Erythroblast (primary cell): ENCODE measurements at regions not wholly inside any gene's neighbourhood (a gene's known extent, or its start where the extent isn't known, plus 50 kb on each side); places are given as distances from the start of the nearest gene placed in this dataset.

Experiments used
- DNase-seq, 2 experiments: peaks; one replicate each; lab custom pipeline; 2025; lab: John Stamatoyannopoulos, UW
- GATA1 ChIP-seq: IDR thresholded peaks from 2 replicates; pipeline ENCODE4 v1.6.1; 2011; ENCODE audit warnings: low read depth, mild to moderate bottlenecking, control low read depth, low read length, moderate library complexity
- POLR2A ChIP-seq: IDR thresholded peaks from 2 replicates; pipeline ENCODE4 v1.6.1; 2011; ENCODE audit warnings: mild to moderate bottlenecking, low read length

DNA sequence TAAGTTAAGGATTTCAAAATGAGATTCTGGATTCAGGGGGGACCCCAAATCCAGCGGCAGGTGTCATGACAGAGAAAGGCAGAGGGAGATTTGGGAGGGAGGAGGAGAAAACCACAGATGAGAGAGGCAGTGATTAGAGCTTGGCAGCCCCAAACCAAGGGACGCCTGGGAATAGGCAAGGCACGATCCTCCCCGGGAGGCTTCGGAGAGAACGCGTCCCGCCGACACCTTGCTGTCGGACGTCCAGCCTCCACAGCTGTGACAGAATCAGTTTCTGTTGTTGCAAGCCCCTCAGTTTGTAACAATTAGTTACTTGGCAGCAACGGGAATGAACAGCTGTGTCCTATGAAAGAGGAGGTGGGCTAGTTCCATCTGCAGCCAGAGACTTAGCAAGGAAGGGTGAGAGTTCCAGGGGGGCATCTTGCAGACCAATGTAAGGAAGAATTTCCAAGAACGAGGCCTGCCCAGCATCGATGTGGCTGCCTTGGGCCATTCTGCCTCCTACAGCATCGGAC, 110.7 kb upstream of the SDK2 start:
- no peak for DNase-seq
- no peak for TF ChIP-seq POLR2A
- TF ChIP-seq GATA1 = no peak

DNA sequence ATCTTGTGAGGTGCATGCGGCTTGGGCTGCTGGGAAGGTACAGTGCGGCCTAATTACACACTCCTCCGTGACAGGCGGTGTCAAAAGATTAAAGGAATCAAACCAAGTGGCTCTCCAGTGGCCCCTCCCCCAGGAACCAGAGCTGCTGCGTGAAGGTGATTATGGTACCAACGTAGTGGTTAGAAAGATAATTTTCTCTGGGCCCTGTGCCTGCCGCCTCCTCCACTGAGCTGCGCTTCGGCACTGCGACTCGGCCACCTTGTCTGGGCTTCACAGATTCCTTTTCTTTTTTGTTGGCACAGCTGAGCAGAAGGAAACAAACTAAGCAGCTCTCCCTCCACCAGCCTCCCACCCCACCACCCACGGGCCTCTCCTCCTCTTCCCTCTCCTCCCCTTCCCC, 113.2 kb upstream of the SDK2 start:
- TF ChIP-seq GATA1 = no peak
- TF ChIP-seq POLR2A = no peak

DNA sequence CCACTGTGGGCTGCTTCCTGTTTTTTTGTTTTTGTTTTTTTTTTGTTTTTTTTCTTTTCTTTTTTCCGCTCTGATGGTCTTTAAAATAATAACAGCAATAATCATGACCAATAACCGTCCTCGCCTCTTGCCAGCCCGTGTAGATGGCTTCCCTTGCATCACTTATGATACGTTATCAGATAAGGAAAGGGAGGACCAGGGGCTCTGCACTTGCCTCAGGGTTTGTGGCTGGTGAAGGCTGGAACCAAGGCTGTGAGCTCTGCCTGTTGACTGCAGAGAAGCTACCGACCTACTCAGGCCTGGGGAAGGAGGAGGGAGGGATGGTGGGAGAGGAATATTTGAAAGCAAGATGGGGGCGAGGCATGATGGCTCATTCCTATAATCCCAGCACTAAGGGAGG, 114.0 kb upstream of the SDK2 start:
- TF ChIP-seq POLR2A (no peak), GATA1 (no peak)

More for the DNA sequence above, 113.2 kb upstream of the SDK2 start:
- peak in 1 of 2 experiments; percentile 16 for DNase-seq

DNA sequence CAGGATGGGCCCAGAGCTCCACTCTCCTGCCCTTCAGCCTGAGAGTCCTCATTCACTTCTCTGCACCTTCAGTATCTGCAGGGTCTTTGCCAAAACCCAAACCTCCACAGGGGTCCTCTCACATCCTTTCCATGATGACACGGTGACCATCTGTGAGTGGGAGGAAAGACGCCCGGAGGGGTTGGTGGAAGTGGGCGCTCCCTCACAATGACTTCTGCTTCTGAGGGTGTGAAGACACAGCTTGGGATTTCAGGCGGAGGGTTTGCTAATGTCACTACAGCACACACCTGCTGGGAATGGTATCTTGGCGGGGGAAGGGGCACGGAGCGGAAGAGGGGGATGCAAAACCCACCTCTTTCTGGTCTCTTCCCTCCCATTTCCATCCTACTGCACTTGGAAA, 115.1 kb upstream of the SDK2 start:
- DNase-seq = no peak
- no peak for TF ChIP-seq GATA1
- no peak for TF ChIP-seq POLR2A

More for the DNA sequence above, 114.0 kb upstream of the SDK2 start:
- no peak for DNase-seq

DNA sequence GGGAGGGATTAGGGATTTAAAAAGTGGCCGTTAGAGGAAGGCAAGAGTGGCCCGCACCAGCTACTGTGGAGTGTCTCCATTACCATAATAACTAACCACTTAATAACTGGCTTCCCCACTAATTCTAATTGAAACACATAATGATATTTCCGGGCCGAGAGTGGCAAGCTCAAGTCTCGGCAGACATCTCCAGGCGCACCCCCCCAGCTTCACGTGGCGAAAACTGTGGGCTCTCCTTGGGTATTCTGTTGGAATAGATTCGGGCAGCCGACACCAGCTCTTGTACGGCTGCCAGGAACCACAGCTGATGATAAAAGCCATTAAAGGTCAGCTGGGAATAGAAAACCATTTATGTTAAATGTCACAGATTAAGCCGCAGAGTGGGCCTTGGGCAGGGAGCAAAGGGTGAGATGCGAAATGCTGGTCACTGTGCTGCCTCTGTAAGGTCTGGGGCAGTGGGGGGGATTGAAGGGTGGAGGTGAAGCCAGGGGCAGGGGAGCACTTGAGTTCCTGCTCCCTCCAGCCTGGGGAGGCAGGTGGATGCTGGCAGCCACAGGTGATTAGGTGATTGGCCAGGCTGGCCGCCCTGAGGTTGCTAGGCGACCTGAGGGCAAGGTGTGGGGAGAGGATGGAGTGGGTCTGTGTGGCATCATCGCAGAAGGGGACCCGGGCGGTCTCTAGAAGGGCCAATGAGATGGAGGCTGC, 115.6 kb upstream of the SDK2 start:
- DNase-seq = no peak
- no peak for TF ChIP-seq GATA1
- TF ChIP-seq POLR2A = no peak

DNA sequence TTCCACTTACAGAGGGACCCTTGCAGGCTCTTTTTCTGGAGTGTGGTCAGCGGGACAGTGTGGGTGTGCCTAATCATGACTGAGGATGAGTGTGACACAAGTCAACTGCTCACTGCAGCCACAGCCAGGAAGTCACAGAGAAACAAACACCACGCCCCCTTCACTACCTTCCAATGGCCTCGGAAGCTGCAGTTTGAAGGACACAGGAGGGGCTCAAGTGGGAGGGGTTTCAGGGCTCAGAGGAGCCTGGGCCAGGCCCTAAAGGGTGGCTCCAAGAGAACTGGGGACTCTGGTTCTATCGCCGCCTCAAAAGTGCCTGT, 116.2 kb upstream of the SDK2 start:
- DNase-seq = no peak
- TF ChIP-seq POLR2A (no peak), GATA1 (no peak)

DNA sequence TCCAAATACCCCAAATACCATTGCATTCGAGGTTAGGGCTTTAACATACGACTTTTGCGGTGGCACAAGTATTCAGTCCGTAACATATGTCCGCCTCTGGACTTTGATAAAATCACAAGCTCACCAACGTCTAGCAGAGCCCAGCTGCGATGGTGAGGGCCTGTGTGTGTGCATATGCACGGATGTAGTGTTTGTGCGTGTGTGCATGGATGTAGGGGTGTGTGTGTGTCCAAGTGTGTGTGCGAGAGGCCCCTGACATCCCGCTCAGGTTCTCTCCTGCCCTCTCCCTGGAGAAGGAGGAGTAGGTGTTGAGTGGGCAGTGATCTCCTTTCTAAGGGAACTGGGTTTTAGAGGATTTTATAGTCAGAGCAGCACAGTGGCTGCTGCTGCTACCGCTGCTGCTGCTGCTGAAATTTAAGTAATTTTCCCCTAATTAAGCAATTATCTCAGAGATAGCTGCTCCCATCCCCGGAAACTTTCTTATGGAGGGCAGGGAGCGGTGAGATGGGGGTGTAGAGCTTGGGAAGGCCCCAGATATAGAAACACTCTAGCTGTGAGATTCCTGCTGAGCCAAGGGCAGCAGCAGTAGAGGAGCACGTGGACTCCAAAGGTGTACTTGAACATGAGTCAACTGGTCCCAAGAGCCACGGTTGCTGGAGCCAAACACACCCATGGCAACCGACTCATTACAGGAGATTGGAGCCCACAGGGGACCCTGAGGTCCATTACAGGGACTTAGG, 121.7 kb upstream of the SDK2 start:
- TF ChIP-seq POLR2A (no peak), GATA1 (no peak)
- no peak for DNase-seq

DNA sequence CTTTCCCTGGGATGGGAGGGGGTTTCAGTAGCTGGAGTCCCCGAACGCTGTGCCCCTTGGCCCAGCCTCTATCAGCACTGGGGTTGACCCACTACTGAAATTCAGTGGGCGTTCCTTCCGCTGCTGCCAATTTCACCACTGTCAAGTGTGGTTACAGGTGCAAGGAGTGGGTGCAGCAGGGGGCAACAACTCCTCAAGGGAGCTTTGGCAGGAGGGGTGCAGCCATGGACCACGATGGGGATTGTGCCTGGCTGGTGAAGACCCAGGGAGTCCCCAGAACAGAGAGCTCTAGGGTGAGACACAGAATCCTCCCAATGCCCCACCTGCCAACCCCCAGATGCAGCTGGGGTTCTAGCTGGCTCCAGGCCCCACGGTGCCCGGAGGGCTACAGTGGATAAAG, 123.5 kb upstream of the SDK2 start:
- no peak for TF ChIP-seq POLR2A
- no peak for TF ChIP-seq GATA1
- no peak for DNase-seq

DNA sequence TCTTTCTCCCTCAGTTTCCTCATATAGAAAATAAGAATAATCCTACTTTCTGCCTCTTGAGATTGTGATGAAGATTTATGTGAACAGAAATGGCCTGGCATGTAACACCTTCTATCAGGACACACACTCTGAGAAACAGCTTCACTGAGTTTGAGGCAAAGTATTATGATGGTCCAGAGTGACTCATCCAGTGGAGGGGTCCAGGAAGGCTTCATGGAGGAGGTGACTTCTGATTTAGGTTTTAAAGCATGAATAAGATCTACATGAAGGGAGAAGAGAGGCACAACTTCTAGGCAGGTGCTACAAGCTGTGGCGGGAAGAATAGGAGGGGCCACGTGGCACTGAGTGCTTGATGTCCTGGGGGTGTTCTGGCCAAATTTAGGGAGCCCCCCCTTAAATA, 124.4 kb upstream of the SDK2 start:
- TF ChIP-seq GATA1 = no peak
- TF ChIP-seq POLR2A = no peak
- DNase-seq = no peak

DNA sequence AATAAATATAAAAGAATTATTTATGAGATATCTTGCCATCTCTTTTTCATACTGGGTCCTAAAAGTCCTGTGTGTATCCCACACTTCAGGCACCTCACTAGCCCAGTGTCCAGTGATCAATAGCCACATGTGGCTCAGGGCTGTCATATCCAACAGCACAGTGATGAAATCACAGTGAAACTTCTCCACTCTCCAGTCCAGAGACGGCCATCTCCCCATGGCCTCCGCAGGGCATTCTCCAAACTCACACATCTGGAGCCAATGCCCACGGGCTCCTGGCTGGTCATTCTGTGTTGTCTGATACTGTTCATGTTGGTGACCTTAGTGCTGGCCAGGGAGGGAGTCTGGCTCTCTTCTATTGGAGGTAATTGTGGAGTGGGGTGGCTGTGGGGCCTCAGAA, 125.2 kb upstream of the SDK2 start:
- TF ChIP-seq POLR2A (no peak), GATA1 (no peak)
- no peak for DNase-seq

DNA sequence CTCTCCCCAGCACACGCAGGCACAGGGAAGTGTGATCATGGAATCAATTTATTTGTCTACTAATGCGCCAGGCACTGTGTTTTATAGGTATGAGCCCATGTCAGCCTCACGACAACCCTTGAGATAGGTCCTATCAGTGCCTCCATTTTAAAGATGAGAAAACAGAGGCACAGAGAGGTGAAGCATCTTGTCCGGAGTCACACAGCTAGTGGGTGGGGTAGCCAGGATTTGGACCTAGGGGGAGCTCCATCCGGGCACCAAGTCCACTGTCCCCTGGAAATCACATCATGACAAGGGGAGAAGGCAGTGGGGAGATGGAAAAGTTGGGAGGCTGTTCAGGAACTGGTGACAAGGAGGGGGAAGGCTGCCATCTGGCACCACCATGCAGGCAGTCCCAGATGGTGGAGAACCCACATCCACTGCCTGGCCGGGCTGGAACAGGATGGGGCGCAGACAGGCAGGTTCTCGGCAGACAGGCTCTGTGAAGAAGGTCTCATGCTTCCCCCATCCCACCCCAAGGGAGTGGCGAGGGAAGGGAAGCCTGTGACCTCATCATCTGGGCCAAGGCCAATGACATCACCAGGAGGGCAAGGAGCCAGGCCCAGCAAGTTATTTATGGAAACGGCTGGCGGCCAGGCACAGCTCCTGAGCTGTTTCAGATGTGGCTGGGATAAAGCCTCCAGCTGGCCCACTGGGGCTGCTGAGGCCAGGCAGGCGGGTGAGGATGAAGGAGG, 126.0 kb upstream of the SDK2 start:
- peak in 1 of 2 experiments; percentile 66 for DNase-seq
- TF ChIP-seq POLR2A = no peak
- no peak for TF ChIP-seq GATA1

DNA sequence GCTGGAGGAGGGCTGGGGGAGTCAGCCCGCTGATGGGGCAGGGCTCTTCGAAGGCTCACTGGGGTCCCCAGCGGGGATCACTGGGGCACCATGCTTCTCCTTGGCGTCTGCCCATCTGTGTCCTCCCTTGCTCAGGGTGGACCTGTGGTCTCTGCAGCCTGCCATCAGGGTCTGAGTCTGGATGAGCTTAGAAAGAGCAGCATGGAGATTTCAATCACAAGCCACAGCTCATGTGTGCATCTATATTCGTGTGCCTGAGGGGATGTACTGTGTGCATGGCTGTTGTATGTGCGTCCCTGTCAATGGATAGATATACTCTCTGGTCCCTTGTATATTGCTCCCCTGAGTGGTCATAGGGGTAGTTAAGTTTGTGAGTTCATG, 126.6 kb upstream of the SDK2 start:
- DNase-seq = no peak
- TF ChIP-seq POLR2A = no peak
- TF ChIP-seq GATA1 = no peak

DNA sequence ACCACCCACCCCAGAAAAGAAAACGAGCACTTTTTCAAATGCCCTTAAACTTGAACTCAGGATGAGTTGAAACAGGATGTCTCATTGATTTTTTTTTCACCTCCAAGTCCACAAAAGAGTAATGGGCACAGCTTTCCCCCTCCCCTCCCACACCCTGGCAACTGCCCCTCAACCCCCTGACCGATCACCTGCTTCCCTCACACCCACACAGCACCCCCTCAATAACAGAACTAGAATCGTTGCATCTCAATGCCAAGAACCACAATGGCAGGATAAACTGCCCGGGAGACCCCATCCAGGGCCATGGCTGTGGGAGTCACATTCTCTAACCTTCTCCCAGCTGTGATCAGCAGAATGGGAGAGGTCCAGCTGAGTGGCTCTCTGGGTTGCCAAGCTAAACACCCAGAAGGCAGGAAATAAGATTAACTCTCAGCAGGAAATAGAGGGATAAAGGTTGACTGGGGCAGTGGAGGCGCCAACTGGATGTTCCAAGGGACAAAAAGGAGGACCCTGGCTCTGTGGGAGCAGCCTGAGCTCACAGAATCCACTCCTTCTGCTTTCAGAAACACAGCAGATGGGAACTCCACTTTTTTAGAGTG, 128.0 kb upstream of the SDK2 start:
- no peak for DNase-seq
- TF ChIP-seq POLR2A (no peak), GATA1 (no peak)
